ENCODE measurements at regions not wholly inside any gene's neighbourhood (a gene's known extent, or its start where the extent isn't known, plus 50 kb on each side); places are given as distances from the start of the nearest gene placed in this dataset.

GRCh38 chr6:104599821-104600638 is 259.7 kb downstream of the HACE1 start:
- Histone ChIP-seq H3K4me2 (ENCODE audit: insufficient read depth in 1 of 2, low read depth in 2 of 2, low read length in 2 of 2) (no peak overlapping the region), H4K5ac (ENCODE audit: insufficient read length, low read depth, low read length) (no peak overlapping the region), H3K27me3 (replicated peaks in 1 of 4; ENCODE audit: control insufficient read depth in 3 of 4, extremely low read depth in 1 of 4, insufficient read depth in 3 of 4, low read length in 3 of 4) (no peaks in the 10 kb centered on the region), H3K79me1 (ENCODE audit: low read depth, low read length) (no peaks in the 10 kb centered on the region), H3K23ac (ENCODE audit: insufficient read length) (no peak overlapping the region), H2BK120ac (replicated peaks; ENCODE audit: low read depth, low read length) (no peak overlapping the region), H3K56ac (replicated peaks; ENCODE audit: insufficient read length, low read depth, low read length) (no peak overlapping the region), H3K23me2 (ENCODE audit: low read depth, low read length) (no peaks in the 10 kb centered on the region), H3K36me3 (ENCODE audit: control insufficient read depth in 2 of 4, insufficient read depth in 4 of 4, low read length in 3 of 4) (no peaks in the 10 kb centered on the region), H3K4me1 (replicated peaks in 1 of 4; ENCODE audit: control insufficient read depth in 3 of 4, insufficient read depth in 4 of 4, low read length in 3 of 4) (peaks cover 0 to 3% (median 0%) of the 10 kb centered on the region in 4 experiments; a peak in 1 of 7 replicates), H3K9me3 (ENCODE audit: insufficient read depth in 2 of 2, low read depth in 1 of 2, low read length in 1 of 2) (no peaks in the 10 kb centered on the region), H2AFZ (ENCODE audit: low read length) (no peak overlapping the region), H2AK5ac (ENCODE audit: low read depth, low read length) (no peak overlapping the region), H3K9ac (replicated peaks in 1 of 4; ENCODE audit: extremely low read depth in 1 of 4, low read depth in 3 of 4, low read length in 3 of 4) (no peak overlapping the region), H3K14ac (ENCODE audit: insufficient read length) (no peak overlapping the region), H4K20me1 (replicated peaks in 1 of 2; ENCODE audit: control insufficient read depth in 1 of 2, insufficient read depth in 2 of 2, low read length in 2 of 2) (no peaks in the 10 kb centered on the region), H2BK15ac (ENCODE audit: low read length) (no peak overlapping the region), H3K4me3 (ENCODE audit: extremely low read depth in 1 of 4, insufficient read depth in 2 of 4, low read depth in 3 of 4, low read length in 4 of 4) (no peak overlapping the region), H3K79me2 (ENCODE audit: control insufficient read depth in 1 of 2, insufficient read depth in 2 of 2, low read length in 2 of 2) (no peaks in the 10 kb centered on the region), H2BK20ac (ENCODE audit: low read length) (no peak overlapping the region), H2BK5ac (ENCODE audit: low read depth, low read length) (no peak overlapping the region), H4K8ac (ENCODE audit: extremely low read depth, insufficient read depth, low read length) (no peak overlapping the region), H3K4ac (replicated peaks; ENCODE audit: insufficient read length, low read depth, low read length) (no peak overlapping the region), H2BK12ac (ENCODE audit: low read depth, low read length) (no peak overlapping the region), H4K91ac (replicated peaks; ENCODE audit: insufficient read length, low read length) (no peak overlapping the region), H3K18ac (ENCODE audit: extremely low read depth, low read length) (no peak overlapping the region), H3K27ac (ENCODE audit: low read depth, low read length) (no peak overlapping the region)
- DNase-seq (ENCODE audit: low read depth in 1 of 2, low spot score in 2 of 2), result no peak
- no peak for TF ChIP-seq SRF (IDR thresholded peaks at IDR 0.05; ENCODE audit: low read depth, low read length)
- no peak for TF ChIP-seq HDAC6 (IDR thresholded peaks at IDR 0.05; ENCODE audit: low read depth, low read length)
- no peak for TF ChIP-seq PHF8 (conservative IDR thresholded peaks at IDR 0.05; ENCODE audit: low read depth, low read length)
- no peak for TF ChIP-seq EZH2 (IDR thresholded peaks at IDR 0.05; ENCODE audit: low read depth, low read length, severe bottlenecking)
- TF ChIP-seq EP300 (IDR thresholded peaks at IDR 0.05; ENCODE audit: borderline replicate concordance in 1 of 2, low read depth in 2 of 2, low read length in 2 of 2), result no peak
- no peak for TF ChIP-seq NANOG (IDR thresholded peaks at IDR 0.05; ENCODE audit: insufficient read depth, low read depth, low read length, poor library complexity, severe bottlenecking)
- 97% methylated on average over 3 of the region's 3 CpGs; no CpG with 5 or more reads in 1 of the 2 experiments for WGBS, 2 experiments (ENCODE audit: extremely low coverage in 1 of 2, insufficient coverage in 1 of 2, insufficient read length in 1 of 2, insufficient replicate concordance in 2 of 2, low coverage in 1 of 2, low lambda C conversion rate in 2 of 2, missing lambda C conversion rate in 1 of 2)
- CTCF ChIA-PET (ENCODE audit: partially characterized antibody), result interaction anchor here (0.6 to 1.4 kb wide), 2 partner anchors 25 to 217 kb away, joined by 3 read pairs; no protein-coding TSS in a partner anchor
- POLR2A ChIA-PET (ENCODE audit: partially characterized antibody), result no interaction called here
- FAIRE-seq, result no peak

Data from H1 (cell line).